ENCODE measurements at regions not wholly inside any gene's neighbourhood (a gene's known extent, or its start where the extent isn't known, plus 50 kb on each side); places are given as distances from the start of the nearest gene placed in this dataset.

DNA sequence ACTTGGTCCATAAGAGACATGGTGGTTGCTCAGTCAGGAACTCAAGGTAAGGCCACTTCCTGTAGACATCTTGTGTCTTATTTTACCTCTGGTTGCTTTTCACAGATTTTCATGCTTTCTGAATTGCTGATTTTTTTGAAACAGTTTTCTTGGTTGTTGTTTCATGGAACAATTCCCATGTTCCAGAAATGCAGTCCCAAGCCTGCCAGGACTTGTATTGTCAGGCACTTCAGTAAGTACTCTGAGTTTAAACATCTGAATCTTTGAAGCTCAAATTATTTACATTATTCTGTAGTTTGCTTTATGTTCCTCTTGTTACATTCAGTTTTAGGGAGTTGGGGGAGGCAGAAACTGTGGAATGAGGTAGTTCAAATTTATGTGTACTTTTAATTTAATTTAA is 290.2 kb downstream of the DMRT2 start:
- H2BK120ac ChIP-seq (ENCODE audit: low read depth, low read length): no peak overlapping the region
- no peak overlapping the region for H2BK5ac ChIP-seq (ENCODE audit: low read length)

GRCh38 chr9:1353291-1353690 is 303.1 kb downstream of the DMRT2 start:
- no peak overlapping the region for H4K91ac ChIP-seq (ENCODE audit: low read depth, low read length, poor library complexity)
- no peaks in the 10 kb centered on the region for H3K36me3 ChIP-seq (replicated peaks in 1 of 2; ENCODE audit: control insufficient read depth in 2 of 2, insufficient read depth in 2 of 2, low read length in 2 of 2)
- no peak overlapping the region for H3K23ac ChIP-seq (ENCODE audit: low read depth, low read length, poor library complexity)
- no peak for DNase-seq (ENCODE audit: low spot score)
- H2AFZ ChIP-seq (ENCODE audit: low read length): no peak overlapping the region
- no peak overlapping the region for H3K9ac ChIP-seq (ENCODE audit: low read depth, low read length, poor library complexity)
- no peaks in the 10 kb centered on the region for H3K79me1 ChIP-seq (ENCODE audit: low read depth, low read length)
- H4K8ac ChIP-seq (ENCODE audit: low read depth, low read length): no peak overlapping the region
- H3K4me2 ChIP-seq (ENCODE audit: insufficient read depth, low read length, poor library complexity, severe bottlenecking): no peak overlapping the region
- WGBS, 2 donors (ENCODE audit: extremely low coverage in 2 of 2, insufficient read length in 2 of 2, insufficient replicate concordance in 1 of 2): no CpG with 5 or more reads among the region's 3 CpGs
- H3K27ac ChIP-seq (replicated peaks; ENCODE audit: low read length): no peak overlapping the region
- no peak overlapping the region for H3K4ac ChIP-seq (ENCODE audit: low read length)
- H2BK12ac ChIP-seq (ENCODE audit: low read length): no peak overlapping the region
- H2BK15ac ChIP-seq (ENCODE audit: low read length): no peak overlapping the region
- no peak overlapping the region for H2BK120ac ChIP-seq (ENCODE audit: low read depth, low read length)
- H3K27me3 ChIP-seq (ENCODE audit: control insufficient read depth in 3 of 3, insufficient read depth in 3 of 3, low read depth in 1 of 3, low read length in 3 of 3): no peaks in the 10 kb centered on the region
- H3K14ac ChIP-seq (ENCODE audit: low read length): no peak overlapping the region
- H2AK5ac ChIP-seq (ENCODE audit: low read depth, low read length): no peak overlapping the region
- no peak overlapping the region for H3K4me3 ChIP-seq (ENCODE audit: low read length in 2 of 2)
- no peaks in the 10 kb centered on the region for H3K4me1 ChIP-seq (ENCODE audit: control insufficient read depth in 2 of 2, insufficient read depth in 1 of 2, low read depth in 1 of 2, low read length in 2 of 2)
- no peak overlapping the region for H3K18ac ChIP-seq (ENCODE audit: low read length)
- H2BK5ac ChIP-seq (ENCODE audit: low read length): no peak overlapping the region
- H3K9me3 ChIP-seq (replicated peaks in 1 of 2; ENCODE audit: control insufficient read depth in 2 of 2, insufficient read depth in 1 of 2, low read depth in 1 of 2, low read length in 2 of 2): no peaks in the 10 kb centered on the region

More for the DNA sequence above, 290.2 kb downstream of the DMRT2 start:
- Histone ChIP-seq H3K9ac (ENCODE audit: low read depth, low read length, poor library complexity) (no peak overlapping the region), H2AK5ac (ENCODE audit: low read depth, low read length) (no peak overlapping the region), H3K4ac (ENCODE audit: low read length) (no peak overlapping the region), H3K27ac (replicated peaks; ENCODE audit: low read length) (no peak overlapping the region), H3K79me1 (ENCODE audit: low read depth, low read length) (no peaks in the 10 kb centered on the region), H3K14ac (ENCODE audit: low read length) (no peak overlapping the region), H4K8ac (ENCODE audit: low read depth, low read length) (no peak overlapping the region), H3K36me3 (replicated peaks in 1 of 2; ENCODE audit: control insufficient read depth in 2 of 2, insufficient read depth in 2 of 2, low read length in 2 of 2) (no peaks in the 10 kb centered on the region), H2BK15ac (ENCODE audit: low read length) (no peak overlapping the region), H3K27me3 (ENCODE audit: control insufficient read depth in 3 of 3, insufficient read depth in 3 of 3, low read depth in 1 of 3, low read length in 3 of 3) (no peaks in the 10 kb centered on the region), H3K4me1 (ENCODE audit: control insufficient read depth in 2 of 2, insufficient read depth in 1 of 2, low read depth in 1 of 2, low read length in 2 of 2) (no peaks in the 10 kb centered on the region), H3K23ac (ENCODE audit: low read depth, low read length, poor library complexity) (no peak overlapping the region), H2AFZ (ENCODE audit: low read length) (no peak overlapping the region), H4K91ac (ENCODE audit: low read depth, low read length, poor library complexity) (no peak overlapping the region), H3K9me3 (replicated peaks in 1 of 2; ENCODE audit: control insufficient read depth in 2 of 2, insufficient read depth in 1 of 2, low read depth in 1 of 2, low read length in 2 of 2) (peaks cover 0 to 2% of the 10 kb centered on the region in 2 donors), H3K4me3 (ENCODE audit: low read length in 2 of 2) (no peak overlapping the region), H2BK12ac (ENCODE audit: low read length) (no peak overlapping the region), H3K4me2 (ENCODE audit: insufficient read depth, low read length, poor library complexity, severe bottlenecking) (no peak overlapping the region), H3K18ac (ENCODE audit: low read length) (no peak overlapping the region)
- no peak for DNase-seq (ENCODE audit: low spot score)

GRCh38 chr9:1354086-1354485 is 303.9 kb downstream of the DMRT2 start:
- no peaks in the 10 kb centered on the region for H3K27me3 ChIP-seq (ENCODE audit: control insufficient read depth in 3 of 3, insufficient read depth in 3 of 3, low read depth in 1 of 3, low read length in 3 of 3)
- WGBS, 2 donors (ENCODE audit: extremely low coverage in 2 of 2, insufficient read length in 2 of 2, insufficient replicate concordance in 1 of 2): no CpG with 5 or more reads among the region's 5 CpGs
- H3K4me3 ChIP-seq (ENCODE audit: low read length in 2 of 2): no peak overlapping the region
- no peak overlapping the region for H3K4me2 ChIP-seq (ENCODE audit: insufficient read depth, low read length, poor library complexity, severe bottlenecking)
- no peak overlapping the region for H4K91ac ChIP-seq (ENCODE audit: low read depth, low read length, poor library complexity)
- H3K4me1 ChIP-seq (ENCODE audit: control insufficient read depth in 2 of 2, insufficient read depth in 1 of 2, low read depth in 1 of 2, low read length in 2 of 2): no peaks in the 10 kb centered on the region
- H2BK5ac ChIP-seq (ENCODE audit: low read length): no peak overlapping the region
- no peaks in the 10 kb centered on the region for H3K79me1 ChIP-seq (ENCODE audit: low read depth, low read length)
- no peak overlapping the region for H4K8ac ChIP-seq (ENCODE audit: low read depth, low read length)
- H3K9ac ChIP-seq (ENCODE audit: low read depth, low read length, poor library complexity): no peak overlapping the region
- H3K9me3 ChIP-seq (replicated peaks in 1 of 2; ENCODE audit: control insufficient read depth in 2 of 2, insufficient read depth in 1 of 2, low read depth in 1 of 2, low read length in 2 of 2): no peaks in the 10 kb centered on the region
- no peak overlapping the region for H3K18ac ChIP-seq (ENCODE audit: low read length)
- H2BK120ac ChIP-seq (ENCODE audit: low read depth, low read length): no peak overlapping the region
- no peak for DNase-seq (ENCODE audit: low spot score)
- no peaks in the 10 kb centered on the region for H3K36me3 ChIP-seq (replicated peaks in 1 of 2; ENCODE audit: control insufficient read depth in 2 of 2, insufficient read depth in 2 of 2, low read length in 2 of 2)
- H3K27ac ChIP-seq (replicated peaks; ENCODE audit: low read length): no peak overlapping the region
- H2AFZ ChIP-seq (ENCODE audit: low read length): no peak overlapping the region
- no peak overlapping the region for H2BK12ac ChIP-seq (ENCODE audit: low read length)
- H3K23ac ChIP-seq (ENCODE audit: low read depth, low read length, poor library complexity): no peak overlapping the region
- no peak overlapping the region for H2BK15ac ChIP-seq (ENCODE audit: low read length)
- H2AK5ac ChIP-seq (ENCODE audit: low read depth, low read length): no peak overlapping the region
- no peak overlapping the region for H3K4ac ChIP-seq (ENCODE audit: low read length)
- no peak overlapping the region for H3K14ac ChIP-seq (ENCODE audit: low read length)

- no peaks in the 10 kb centered on the region for H3K79me1 ChIP-seq (ENCODE audit: low read depth, low read length)
- H4K8ac ChIP-seq (ENCODE audit: low read depth, low read length): no peak overlapping the region
- H3K27ac ChIP-seq (replicated peaks; ENCODE audit: low read length): no peak overlapping the region
- H2AK5ac ChIP-seq (ENCODE audit: low read depth, low read length): no peak overlapping the region
- no peak overlapping the region for H3K9ac ChIP-seq (ENCODE audit: low read depth, low read length, poor library complexity)
- no peak overlapping the region for H3K4me2 ChIP-seq (ENCODE audit: insufficient read depth, low read length, poor library complexity, severe bottlenecking)
- H3K4me1 ChIP-seq (ENCODE audit: control insufficient read depth in 2 of 2, insufficient read depth in 1 of 2, low read depth in 1 of 2, low read length in 2 of 2): no peaks in the 10 kb centered on the region
- H3K18ac ChIP-seq (ENCODE audit: low read length): no peak overlapping the region
- no peak overlapping the region for H2AFZ ChIP-seq (ENCODE audit: low read length)
- no peak overlapping the region for H3K23ac ChIP-seq (ENCODE audit: low read depth, low read length, poor library complexity)
- no peak overlapping the region for H2BK15ac ChIP-seq (ENCODE audit: low read length)
- no peak overlapping the region for H3K4ac ChIP-seq (ENCODE audit: low read length)
- H3K14ac ChIP-seq (ENCODE audit: low read length): no peak overlapping the region
- H2BK12ac ChIP-seq (ENCODE audit: low read length): no peak overlapping the region
- H2BK5ac ChIP-seq (ENCODE audit: low read length): no peak overlapping the region
- DNase-seq (ENCODE audit: low spot score): no peak
- no peaks in the 10 kb centered on the region for H3K9me3 ChIP-seq (replicated peaks in 1 of 2; ENCODE audit: control insufficient read depth in 2 of 2, insufficient read depth in 1 of 2, low read depth in 1 of 2, low read length in 2 of 2)
- no peak overlapping the region for H4K91ac ChIP-seq (ENCODE audit: low read depth, low read length, poor library complexity)
- no peak overlapping the region for H2BK120ac ChIP-seq (ENCODE audit: low read depth, low read length)
- H3K27me3 ChIP-seq (ENCODE audit: control insufficient read depth in 3 of 3, insufficient read depth in 3 of 3, low read depth in 1 of 3, low read length in 3 of 3): no peaks in the 10 kb centered on the region
- H3K36me3 ChIP-seq (replicated peaks in 1 of 2; ENCODE audit: control insufficient read depth in 2 of 2, insufficient read depth in 2 of 2, low read length in 2 of 2): no peaks in the 10 kb centered on the region
- H3K4me3 ChIP-seq (ENCODE audit: low read length in 2 of 2): no peak overlapping the region
- WGBS, 2 donors (ENCODE audit: extremely low coverage in 2 of 2, insufficient read length in 2 of 2, insufficient replicate concordance in 1 of 2): no CpG with 5 or more reads among the region's 4 CpGs
Observed at GRCh38 chr9:1354606-1355005, 304.4 kb downstream of the DMRT2 start.

Measured in neuronal stem cell (in vitro differentiated cells).